ENCODE measurements at regions not wholly inside any gene's neighbourhood (a gene's known extent, or its start where the extent isn't known, plus 50 kb on each side); places are given as distances from the start of the nearest gene placed in this dataset.

GRCh38 chr20:39214828-39215227 is 252.7 kb downstream of the DHX35 start:
- no peak for DNase-seq (ENCODE audit: low read depth)

- no peak for DNase-seq (ENCODE audit: low read depth)
Observed at GRCh38 chr20:39213476-39214145, 251.5 kb downstream of the DHX35 start.

- DNase-seq (ENCODE audit: low read depth) = no peak
Observed at GRCh38 chr20:39211060-39211748, 249.1 kb downstream of the DHX35 start.

GRCh38 chr20:39210341-39211036 is 248.3 kb downstream of the DHX35 start:
- no peak for DNase-seq (ENCODE audit: low read depth)

- DNase-seq (ENCODE audit: low read depth) = no peak
Observed at GRCh38 chr20:39206899-39207564, 244.9 kb downstream of the DHX35 start.

- DNase-seq (ENCODE audit: low read depth) = no peak
Observed at GRCh38 chr20:39195582-39196021, 233.5 kb downstream of the DHX35 start.

DNA sequence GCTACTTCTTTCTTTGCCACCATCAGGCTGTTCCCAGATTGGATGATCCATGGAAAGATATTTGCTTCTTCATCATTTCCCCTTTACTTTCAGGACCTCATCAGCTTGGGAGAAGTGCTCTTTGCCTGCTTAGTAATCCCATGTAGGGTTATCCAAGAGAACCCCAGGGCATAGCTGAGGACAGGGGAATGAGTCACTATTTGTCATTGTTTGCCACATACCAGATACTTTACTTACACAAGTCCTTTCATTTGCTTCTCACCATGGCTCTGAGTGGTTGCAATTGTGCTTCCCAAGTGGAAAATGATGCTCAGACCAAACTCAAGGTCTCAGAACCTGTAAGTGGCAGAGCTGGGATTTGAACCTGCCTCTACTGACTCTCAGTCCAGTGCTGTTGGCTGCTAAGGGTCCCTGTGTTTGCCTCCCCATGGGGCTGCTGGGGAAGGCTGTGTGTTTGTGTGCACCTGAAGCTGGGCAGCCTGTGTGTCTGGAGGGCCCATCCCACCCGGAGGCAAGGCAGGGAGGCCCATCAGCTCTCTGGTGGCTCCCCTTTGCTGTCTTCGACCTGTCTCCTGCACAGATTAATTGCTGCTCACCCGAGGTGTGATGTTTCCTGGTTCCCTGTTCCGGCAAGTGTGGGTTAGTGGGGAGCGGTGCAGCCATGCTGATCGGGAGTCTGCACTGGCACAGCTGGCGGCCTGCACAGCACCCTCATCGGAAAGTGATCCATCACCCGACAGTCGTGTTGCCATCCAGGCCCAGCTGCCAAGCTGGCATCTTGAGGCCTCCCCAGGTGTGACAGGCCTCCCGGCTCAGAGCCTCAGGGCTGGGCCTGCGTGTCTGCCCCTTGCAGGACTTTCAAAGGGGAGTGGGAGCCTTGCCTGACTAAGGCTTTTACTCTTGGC is 228.8 kb downstream of the DHX35 start:
- peak; percentile 0 for DNase-seq (ENCODE audit: low read depth)

- DNase-seq (ENCODE audit: low read depth) = no peak
Observed at GRCh38 chr20:39188266-39188765, 226.2 kb downstream of the DHX35 start.

- DNase-seq (ENCODE audit: low read depth) = no peak
Observed at GRCh38 chr20:39181490-39181889, 219.3 kb downstream of the DHX35 start.

- no peak for DNase-seq (ENCODE audit: low read depth)
Observed at GRCh38 chr20:39176457-39176856, 214.3 kb downstream of the DHX35 start.

DNA sequence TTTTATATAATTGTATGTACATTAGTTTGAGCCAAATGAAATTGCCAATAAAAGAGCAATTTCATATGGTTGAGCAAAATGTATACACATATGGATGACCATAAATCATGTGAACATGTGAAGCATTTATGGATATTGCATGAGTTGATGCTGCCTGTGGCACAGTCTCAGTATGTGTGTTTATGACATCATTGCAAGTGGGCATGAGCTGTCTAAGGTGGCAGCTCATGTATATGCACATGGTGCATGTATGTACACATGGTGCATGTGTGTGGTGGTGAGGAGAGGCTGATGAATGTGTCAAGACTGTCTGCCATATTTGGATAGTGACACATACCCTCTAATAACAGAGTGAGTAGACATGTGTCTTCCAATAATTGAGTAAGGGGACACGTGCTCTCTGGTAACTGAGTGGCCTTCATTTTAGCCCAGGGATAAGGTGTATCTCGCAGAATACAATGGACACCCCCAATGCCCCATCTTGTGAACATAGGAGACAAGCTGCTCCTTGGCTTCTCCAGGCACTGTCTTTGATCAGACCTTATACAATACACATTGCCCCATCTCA is 208.8 kb downstream of the DHX35 start:
- DNase-seq (ENCODE audit: low read depth) = no peak

GRCh38 chr20:39165099-39165498 is 203.0 kb downstream of the DHX35 start:
- DNase-seq (ENCODE audit: low read depth) = no peak

DNA sequence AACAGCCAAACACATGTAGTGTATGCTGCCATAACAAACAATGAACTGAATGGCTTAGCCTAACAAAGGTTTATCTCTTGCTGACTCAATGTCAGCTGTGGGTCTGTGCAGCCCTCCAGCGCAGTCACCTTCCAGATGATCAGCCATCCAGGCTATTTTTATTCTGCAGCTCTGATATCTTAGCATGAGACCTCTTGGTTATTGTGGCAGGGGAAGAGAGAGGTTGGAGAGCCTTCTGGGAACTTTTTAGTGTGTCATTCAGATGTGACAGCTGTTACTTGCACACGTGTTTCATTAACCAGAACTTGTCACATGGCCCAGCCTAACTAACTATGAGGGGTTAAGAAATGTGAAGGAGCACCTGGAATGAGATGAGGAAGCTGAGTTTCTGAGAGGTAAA is 202.5 kb downstream of the DHX35 start:
- no peak for DNase-seq (ENCODE audit: low read depth)

DNA sequence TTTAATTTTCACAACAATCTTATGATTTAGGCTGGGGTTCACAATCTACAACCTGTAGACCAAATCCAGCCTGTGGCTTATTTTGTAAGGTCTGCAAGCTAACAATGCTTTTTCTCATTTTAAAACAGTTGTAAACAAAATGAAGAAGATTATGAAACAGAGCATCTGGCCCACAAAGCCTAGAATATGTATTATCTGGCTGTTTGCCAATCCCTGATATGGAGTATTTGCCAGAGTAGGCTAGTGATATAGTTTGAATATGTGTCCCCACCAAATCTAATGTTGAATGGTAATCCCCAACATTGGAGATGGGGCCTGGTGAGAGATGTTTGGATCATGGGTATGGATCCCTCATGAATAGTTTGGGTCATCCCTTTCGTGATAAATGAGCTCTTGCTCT is 201.8 kb downstream of the DHX35 start:
- DNase-seq (ENCODE audit: low read depth) = no peak

DNA sequence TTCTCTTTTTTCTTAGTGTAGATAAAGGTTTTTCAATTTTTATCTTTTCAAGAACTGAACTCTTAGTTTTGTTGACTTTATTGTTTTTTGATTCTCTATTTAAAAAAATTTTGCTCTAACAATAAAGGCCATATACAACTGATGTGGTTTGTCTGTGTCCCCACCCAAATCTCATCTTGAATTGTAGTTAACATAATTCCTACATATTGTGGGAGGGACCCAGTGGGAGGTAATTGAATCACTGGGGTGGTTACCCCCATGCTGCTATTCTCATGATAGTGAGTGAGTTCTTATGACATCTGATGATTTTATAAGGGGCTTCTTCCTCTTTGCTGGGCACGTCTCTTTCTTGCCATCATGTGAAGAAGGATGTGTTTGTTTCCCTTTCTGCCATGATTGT is 199.8 kb downstream of the DHX35 start:
- DNase-seq (ENCODE audit: low read depth) = no peak

DNA sequence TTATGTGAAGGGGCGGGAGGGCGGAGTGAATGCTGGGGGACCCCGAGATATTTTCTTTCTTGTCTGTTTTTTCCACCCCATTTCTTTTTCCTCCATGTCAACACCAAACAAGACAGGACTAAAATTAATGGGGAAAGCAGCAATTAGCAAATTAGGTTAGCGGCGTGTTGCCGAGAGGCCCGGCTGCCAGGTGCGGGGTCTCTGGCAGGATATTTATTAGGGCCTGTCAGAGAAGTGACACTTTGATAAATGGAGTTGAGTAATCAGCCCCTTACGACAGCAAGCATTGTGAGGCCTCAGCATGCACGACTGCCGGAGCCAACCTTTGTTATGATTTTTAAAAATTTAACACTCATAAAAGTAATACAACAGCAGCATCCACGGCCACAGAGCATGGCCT is 193.8 kb downstream of the DHX35 start:
- no peak for DNase-seq (ENCODE audit: low read depth)

- DNase-seq (ENCODE audit: low read depth) = no peak
Observed at GRCh38 chr20:39152742-39153141, 190.6 kb downstream of the DHX35 start.

DNA sequence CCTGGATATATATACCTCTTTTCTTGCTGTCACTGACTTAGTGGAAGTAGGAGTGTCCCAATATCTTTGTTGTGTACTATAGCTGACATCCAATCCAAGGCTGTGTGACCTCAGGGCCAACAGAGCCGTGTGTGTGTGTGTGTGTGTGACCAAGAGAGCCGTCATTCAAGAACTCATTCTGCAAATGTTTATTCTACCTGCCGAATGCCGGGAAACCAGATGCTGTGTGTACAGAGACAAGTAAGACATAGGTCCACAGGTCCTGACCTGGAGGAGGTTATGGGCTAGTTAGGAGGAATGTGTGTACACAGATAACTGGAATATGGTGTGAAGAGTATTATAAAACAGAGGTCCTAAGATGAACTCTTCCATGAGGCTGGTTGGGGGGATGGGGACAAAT is 190.0 kb downstream of the DHX35 start:
- DNase-seq (ENCODE audit: low read depth) = no peak

DNA sequence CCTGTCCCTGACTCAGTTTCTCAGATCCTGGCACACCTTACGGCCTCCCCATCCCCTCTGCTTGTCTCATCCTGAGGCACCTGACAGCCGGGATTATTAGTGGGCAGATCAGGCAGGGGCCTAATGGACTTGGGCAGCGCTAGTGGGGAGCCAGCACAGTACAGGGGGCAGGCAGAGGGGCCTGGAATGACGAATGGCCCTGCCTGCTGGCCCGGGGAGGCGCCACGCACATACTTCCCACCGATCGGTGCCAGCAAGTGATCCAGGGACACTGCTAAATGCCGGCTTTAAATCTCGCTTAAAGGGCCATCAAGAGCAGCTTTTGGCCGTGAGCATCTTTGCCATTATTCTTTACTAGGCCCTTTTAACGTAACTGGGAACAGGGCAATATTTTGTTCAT is 188.4 kb downstream of the DHX35 start:
- no peak for DNase-seq (ENCODE audit: low read depth)

GRCh38 chr20:39146394-39146793 is 184.2 kb downstream of the DHX35 start:
- DNase-seq (ENCODE audit: low read depth) = no peak

- DNase-seq (ENCODE audit: low read depth) = no peak
Observed at GRCh38 chr20:39145921-39146320, 183.8 kb downstream of the DHX35 start.

Measured in amniotic epithelial cell (primary cell).